Hepatic stellate cell (primary cell): ENCODE measurements at regions not wholly inside any gene's neighbourhood (a gene's known extent, or its start where the extent isn't known, plus 50 kb on each side); places are given as distances from the start of the nearest gene placed in this dataset.
"Not testable (repeated sequence)": the region's sequence is repeated elsewhere in the genome, so short reads cannot be mapped to it uniquely, and the experiment has no call there.

ENCODE experiments used
- DNase-seq: peaks from one replicate; pipeline ENCODE4 v3.0.0; 2011; ENCODE audit warnings: low spot score

GRCh38 chr10:52479567-52479966, 165.5 kb downstream of the DKK1 start:
- no peak for DNase-seq

GRCh38 chr10:52481986-52482555, 168.0 kb downstream of the DKK1 start:
- no peak for DNase-seq

- no peak for DNase-seq
Measured at GRCh38 chr10:52483587-52483986, 169.5 kb downstream of the DKK1 start.

GRCh38 chr10:52484206-52485065, 170.4 kb downstream of the DKK1 start:
- no peak for DNase-seq

GRCh38 chr10:52485462-52485861, 171.4 kb downstream of the DKK1 start:
- DNase-seq: no peak

GRCh38 chr10:52486840-52487611, 172.9 kb downstream of the DKK1 start:
- peak; percentile 61 for DNase-seq

- no peak for DNase-seq
Measured at GRCh38 chr10:52488606-52489485, 174.8 kb downstream of the DKK1 start.

- DNase-seq: peak; percentile 22
Measured at GRCh38 chr10:52491246-52491995, 177.3 kb downstream of the DKK1 start.

GRCh38 chr10:52499281-52499680, 185.2 kb downstream of the DKK1 start:
- no peak for DNase-seq

- no peak for DNase-seq
Measured at GRCh38 chr10:52500476-52500875, 186.4 kb downstream of the DKK1 start.

GRCh38 chr10:52502237-52502636, 188.2 kb downstream of the DKK1 start:
- no peak for DNase-seq

- DNase-seq: not testable (repeated sequence)
Measured at GRCh38 chr10:52505341-52505740, 191.3 kb downstream of the DKK1 start.

GRCh38 chr10:52514481-52514880, 200.4 kb downstream of the DKK1 start:
- no peak for DNase-seq

- DNase-seq: no peak
Measured at GRCh38 chr10:52517012-52517411, 202.9 kb downstream of the DKK1 start.

- no peak for DNase-seq
Measured at GRCh38 chr10:52523696-52524095, 209.6 kb downstream of the DKK1 start.

- no peak for DNase-seq
Measured at GRCh38 chr10:52525761-52526160, 211.7 kb downstream of the DKK1 start.

GRCh38 chr10:52526251-52526823, 212.3 kb downstream of the DKK1 start:
- DNase-seq: no peak

GRCh38 chr10:52532650-52533290, 218.7 kb downstream of the DKK1 start:
- DNase-seq: no peak

GRCh38 chr10:52533986-52534385, 219.9 kb downstream of the DKK1 start:
- no peak for DNase-seq

- DNase-seq: no peak
Measured at GRCh38 chr10:52539463-52539862, 225.4 kb downstream of the DKK1 start.
